GM12873 (cell line): ENCODE measurements at regions not wholly inside any gene's neighbourhood (a gene's known extent, or its start where the extent isn't known, plus 50 kb on each side); places are given as distances from the start of the nearest gene placed in this dataset.

Source experiments
- TF ChIP-seq, protein P1 (sequence below): IDR thresholded peaks from 2 replicates; pipeline ENCODE4 v1.5.1; 2012; ENCODE audit warnings: low read depth, mild to moderate bottlenecking, moderate library complexity, low read length, control low read depth; ENCODE audit not compliant: insufficient read depth; ENCODE audit errors: missing control alignments

DNA sequence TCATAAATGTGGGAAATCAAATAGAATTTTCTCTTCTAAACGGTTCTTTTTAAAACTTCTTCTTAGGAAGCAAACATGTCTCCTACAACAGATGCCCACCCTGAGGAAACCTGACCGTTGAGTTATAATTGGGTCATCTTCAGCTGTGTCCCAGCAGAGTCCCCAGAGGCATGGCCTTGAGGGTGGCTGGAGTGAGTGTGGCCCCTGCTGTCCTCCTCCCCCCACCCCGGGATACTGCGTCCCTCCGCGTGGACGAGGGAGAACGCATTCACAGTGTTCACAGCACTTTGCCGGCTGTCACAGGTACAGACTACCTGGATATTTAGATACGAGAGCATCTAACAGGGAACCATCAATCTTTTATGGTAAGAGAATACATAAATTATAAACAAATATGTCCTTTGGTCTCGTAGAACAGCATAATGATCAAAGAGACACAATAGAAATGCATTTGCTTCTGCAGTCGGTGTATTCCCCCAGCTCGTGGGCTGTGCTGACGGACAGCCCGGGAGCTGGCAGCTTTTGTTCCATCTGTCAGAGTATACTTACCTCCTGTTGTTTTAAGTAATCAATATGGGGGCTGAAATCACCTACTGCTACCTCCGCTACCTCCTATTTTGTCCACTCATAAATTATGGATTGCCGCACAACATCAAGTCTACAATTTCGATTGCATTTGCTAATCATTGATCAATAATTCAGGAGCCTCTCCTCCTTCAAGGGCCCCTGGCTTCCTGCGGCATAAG lies 214.7 kb downstream of the IRX2 start:
- TF ChIP-seq, protein P1, sequence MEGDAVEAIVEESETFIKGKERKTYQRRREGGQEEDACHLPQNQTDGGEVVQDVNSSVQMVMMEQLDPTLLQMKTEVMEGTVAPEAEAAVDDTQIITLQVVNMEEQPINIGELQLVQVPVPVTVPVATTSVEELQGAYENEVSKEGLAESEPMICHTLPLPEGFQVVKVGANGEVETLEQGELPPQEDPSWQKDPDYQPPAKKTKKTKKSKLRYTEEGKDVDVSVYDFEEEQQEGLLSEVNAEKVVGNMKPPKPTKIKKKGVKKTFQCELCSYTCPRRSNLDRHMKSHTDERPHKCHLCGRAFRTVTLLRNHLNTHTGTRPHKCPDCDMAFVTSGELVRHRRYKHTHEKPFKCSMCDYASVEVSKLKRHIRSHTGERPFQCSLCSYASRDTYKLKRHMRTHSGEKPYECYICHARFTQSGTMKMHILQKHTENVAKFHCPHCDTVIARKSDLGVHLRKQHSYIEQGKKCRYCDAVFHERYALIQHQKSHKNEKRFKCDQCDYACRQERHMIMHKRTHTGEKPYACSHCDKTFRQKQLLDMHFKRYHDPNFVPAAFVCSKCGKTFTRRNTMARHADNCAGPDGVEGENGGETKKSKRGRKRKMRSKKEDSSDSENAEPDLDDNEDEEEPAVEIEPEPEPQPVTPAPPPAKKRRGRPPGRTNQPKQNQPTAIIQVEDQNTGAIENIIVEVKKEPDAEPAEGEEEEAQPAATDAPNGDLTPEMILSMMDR, result no peak

DNA sequence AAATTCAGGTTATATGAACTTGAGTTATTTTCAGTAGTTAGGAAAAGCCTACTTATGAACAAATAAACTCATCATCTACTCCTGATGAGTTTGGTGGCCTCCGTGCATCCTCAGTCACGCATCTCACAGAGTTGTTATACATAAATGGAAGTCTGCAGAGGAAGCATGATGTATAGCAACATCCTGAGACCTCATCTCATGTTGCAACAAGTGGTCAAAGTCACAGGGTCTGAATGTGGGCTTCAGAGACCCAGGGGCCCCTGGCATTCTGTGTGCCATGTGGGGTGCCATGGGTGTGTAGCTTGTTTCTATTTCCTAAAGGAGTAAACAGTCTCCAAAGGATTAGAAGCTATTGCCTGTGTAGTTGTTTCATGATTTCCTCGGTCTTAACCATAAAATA lies 216.5 kb downstream of the IRX2 start:
- TF ChIP-seq, protein P1, result no peak

DNA sequence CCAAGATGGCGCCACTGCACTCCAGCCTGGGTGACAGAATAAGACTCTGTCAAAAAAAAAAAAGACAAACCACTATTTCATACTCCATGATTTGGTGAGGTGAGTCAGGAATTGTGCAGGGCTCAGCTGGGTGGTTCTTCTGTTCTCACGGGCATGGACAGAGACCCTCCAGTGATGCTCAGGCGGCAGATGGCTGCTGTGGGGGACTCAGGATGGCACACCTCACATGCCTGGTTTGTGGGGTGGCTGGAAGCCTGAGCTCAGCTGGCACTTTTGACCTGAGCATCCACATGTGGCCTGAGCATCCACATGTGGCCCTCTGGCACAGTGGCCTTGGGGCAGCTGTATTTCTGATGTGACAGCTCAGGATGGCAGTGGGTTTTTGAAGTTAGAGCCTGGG lies 217.2 kb downstream of the IRX2 start:
- TF ChIP-seq, protein P1, result no peak

DNA sequence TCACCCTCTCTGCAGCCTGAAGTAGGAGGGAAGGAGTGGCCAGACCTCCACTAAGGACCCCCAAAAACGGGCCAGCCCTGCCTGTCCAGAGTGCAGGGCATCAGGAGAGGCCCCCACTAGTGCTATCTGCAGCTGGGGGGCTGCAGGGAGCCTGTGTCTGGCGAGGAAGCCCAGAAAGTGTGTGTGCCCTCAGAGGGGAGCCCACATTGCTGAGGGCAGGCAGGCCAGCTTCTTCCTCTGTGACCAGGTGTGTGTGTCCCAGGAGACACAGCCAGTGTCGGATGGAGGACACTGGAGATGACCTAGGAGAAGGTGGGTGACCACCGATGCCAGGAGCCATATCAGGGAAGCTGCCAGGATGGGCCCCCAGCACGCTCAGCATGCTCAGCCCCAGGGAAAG lies 218.7 kb downstream of the IRX2 start:
- TF ChIP-seq, protein P1, result no peak

DNA sequence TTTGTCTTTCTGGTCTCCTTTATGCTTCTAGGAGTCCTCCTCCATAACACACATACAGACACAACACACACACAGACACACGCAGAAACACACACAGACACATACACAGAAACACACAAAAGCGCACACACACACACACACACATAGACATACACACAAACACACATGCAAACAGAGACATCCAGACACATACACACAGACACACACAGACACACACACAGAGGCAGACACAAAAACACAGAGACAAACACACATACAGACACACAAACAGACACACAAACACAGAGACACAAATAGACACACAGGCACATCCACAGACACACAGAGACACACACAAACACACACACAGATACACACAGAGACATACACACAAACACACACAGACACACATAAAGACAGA lies 220.2 kb downstream of the IRX2 start:
- TF ChIP-seq, protein P1, result no peak

DNA sequence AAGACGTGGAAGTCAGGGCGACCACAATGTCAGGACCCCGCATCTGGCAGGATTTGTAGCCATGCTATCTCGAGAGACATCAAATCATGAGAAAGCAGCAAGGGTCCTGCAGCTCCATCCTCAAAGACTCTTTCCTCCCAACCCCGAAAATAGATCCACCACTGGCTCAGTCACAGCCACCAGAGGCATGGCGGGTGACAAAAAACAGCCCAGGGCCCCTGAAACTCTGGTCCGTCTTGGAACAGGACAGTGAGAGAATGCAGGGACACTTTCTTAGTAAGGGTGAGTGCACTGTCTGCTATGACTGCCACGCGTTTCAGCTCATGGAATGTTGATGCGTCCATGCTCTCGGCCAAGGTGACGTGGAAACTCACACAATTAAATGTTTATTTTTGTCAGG lies 220.9 kb downstream of the IRX2 start:
- TF ChIP-seq, protein P1, result no peak

DNA sequence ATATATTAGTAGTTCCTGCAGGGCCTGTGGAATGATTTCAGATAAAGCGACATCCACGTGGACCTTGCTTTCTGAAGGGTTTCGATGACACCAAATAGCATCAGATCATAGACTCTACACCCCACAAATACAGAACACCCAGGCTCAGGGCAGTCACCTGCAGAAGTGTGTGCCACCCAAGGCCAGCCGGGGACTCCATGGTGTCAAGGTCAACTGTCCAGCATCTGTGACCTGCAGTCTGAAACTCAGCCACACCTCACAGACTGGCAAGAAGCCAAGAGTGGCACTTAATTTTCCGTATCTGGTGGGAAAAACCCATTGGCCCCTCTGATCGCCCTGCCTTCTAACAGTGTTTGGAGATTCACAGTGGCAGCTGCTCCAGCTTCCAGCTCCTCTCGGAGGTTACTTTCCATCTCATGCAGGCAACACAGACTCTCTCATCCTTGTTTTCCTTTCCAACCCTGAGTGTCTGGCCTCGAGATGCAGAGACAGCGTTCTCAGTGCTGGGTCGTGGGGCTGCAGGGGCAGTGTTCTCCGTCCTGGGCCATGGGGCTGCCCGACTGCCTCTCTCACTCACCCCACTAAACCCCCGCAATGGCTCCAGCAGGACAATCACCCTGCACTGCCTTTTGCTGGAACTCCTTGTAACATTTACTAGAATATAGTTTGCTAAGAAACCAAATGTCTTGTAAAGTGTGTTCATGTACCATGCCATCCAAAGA lies 221.9 kb downstream of the IRX2 start:
- TF ChIP-seq, protein P1, result no peak
